Left ventricle myocardium inferior (tissue), 1 donor: ENCODE measurements at regions not wholly inside any gene's neighbourhood (a gene's known extent, or its start where the extent isn't known, plus 50 kb on each side); places are given as distances from the start of the nearest gene placed in this dataset.

ENCODE experiments used
- DNase-seq: peaks from one replicate; pipeline ENCODE4 v3.0.0-alpha.2; 2020
- H3K27ac ChIP-seq: fragments of 200-600 bp; replicated peaks from 2 replicates; pipeline ENCODE4 v1.8.0; 2021
- H3K27me3 ChIP-seq: fragments of 200-600 bp; 2 replicates; pipeline ENCODE4 v1.8.0; 2021; ENCODE audit warnings: low read depth
- H3K36me3 ChIP-seq: fragments of 200-600 bp; 2 replicates; pipeline ENCODE4 v1.8.0; 2021
- H3K4me1 ChIP-seq: fragments of 200-600 bp; 2 replicates; pipeline ENCODE4 v1.8.0; 2021
- H3K4me3 ChIP-seq: fragments of 200-600 bp; 2 replicates; pipeline ENCODE4 v1.8.0; 2021; ENCODE audit warnings: mild to moderate bottlenecking, moderate library complexity
- H3K9me3 ChIP-seq: fragments of 200-600 bp; replicated peaks from 2 replicates; pipeline ENCODE4 v1.8.0; 2021
- CTCF ChIP-seq: fragments of 200-600 bp; IDR thresholded peaks from 2 replicates; pipeline ENCODE4 v1.8.0; 2021; ENCODE audit warnings: antibody characterized with exemption, mild to moderate bottlenecking, borderline replicate concordance
- intact Hi-C: fragments of 100-400 bp; cut with micrococcal nuclease; formaldehyde crosslinking; loops from one replicate; pipeline ENCODE4 v1.11.0; 2022
- donor health status: DM: no; HTN: yes; CAD: no; lungs with severe emphysema.

GRCh38 chr11:69572861-69573260 is 68.1 kb upstream of the CCND1 start:
- Histone ChIP-seq H3K27me3 (no peaks in the 10 kb centered on the region), H3K9me3 (no peaks in the 10 kb centered on the region), H3K4me1 (peaks cover 12% of the 10 kb centered on the region), H3K4me3 (no peak overlapping the region), H3K36me3 (no peaks in the 10 kb centered on the region), H3K27ac (no peak overlapping the region)
- no peak for DNase-seq
- intact Hi-C loops: no loop called here
- no peak for TF ChIP-seq CTCF

- intact Hi-C loops: no loop called here
- no peak overlapping the region for H3K4me3 ChIP-seq
- H3K9me3 ChIP-seq: no peaks in the 10 kb centered on the region
These were observed 67.0 kb upstream of the CCND1 start for GRCh38 chr11:69573761-69574607.

GRCh38 chr11:69574608-69575255 is 66.2 kb upstream of the CCND1 start:
- H3K9me3 ChIP-seq: no peaks in the 10 kb centered on the region
- no peaks in the 10 kb centered on the region for H3K27me3 ChIP-seq
- DNase-seq: no peak
- H3K27ac ChIP-seq: no peak overlapping the region
- no peak overlapping the region for H3K4me3 ChIP-seq
- no peak for TF ChIP-seq CTCF
- peaks cover 12% of the 10 kb centered on the region for H3K4me1 ChIP-seq
- intact Hi-C loops: no loop called here
- no peaks in the 10 kb centered on the region for H3K36me3 ChIP-seq

More at GRCh38 chr11:69573761-69574607, 67.0 kb upstream of the CCND1 start:
- TF ChIP-seq CTCF: no peak
- Histone ChIP-seq H3K27ac (no peak overlapping the region), H3K36me3 (no peaks in the 10 kb centered on the region), H3K4me1 (peaks cover 12% of the 10 kb centered on the region), H3K27me3 (no peaks in the 10 kb centered on the region)
- DNase-seq: no peak

GRCh38 chr11:69575296-69576068 is 65.5 kb upstream of the CCND1 start:
- H3K27ac ChIP-seq: no peak overlapping the region
- DNase-seq: no peak
- H3K4me1 ChIP-seq: peaks cover 12% of the 10 kb centered on the region
- no peak for TF ChIP-seq CTCF
- H3K9me3 ChIP-seq: no peaks in the 10 kb centered on the region
- H3K4me3 ChIP-seq: no peak overlapping the region
- intact Hi-C loops: no loop called here
- no peaks in the 10 kb centered on the region for H3K27me3 ChIP-seq
- H3K36me3 ChIP-seq: no peaks in the 10 kb centered on the region

GRCh38 chr11:69576069-69576782 is 64.7 kb upstream of the CCND1 start:
- Histone ChIP-seq H3K36me3 (no peaks in the 10 kb centered on the region), H3K27me3 (no peaks in the 10 kb centered on the region), H3K4me3 (no peak overlapping the region), H3K27ac (no peak overlapping the region), H3K4me1 (peaks cover 12% of the 10 kb centered on the region), H3K9me3 (no peaks in the 10 kb centered on the region)
- no peak for DNase-seq
- intact Hi-C loops: no loop called here
- no peak for TF ChIP-seq CTCF
